ENCODE measurements at regions not wholly inside any gene's neighbourhood (a gene's known extent, or its start where the extent isn't known, plus 50 kb on each side); places are given as distances from the start of the nearest gene placed in this dataset.

- no peak for TF ChIP-seq CHD7 (IDR thresholded peaks at IDR 0.05; ENCODE audit: insufficient replicate concordance, low read length)
- TF ChIP-seq BRCA1 (IDR thresholded peaks at IDR 0.05; ENCODE audit: low read depth, low read length), result no peak
- no peak for TF ChIP-seq CTCF (IDR thresholded peaks at IDR 0.05; ENCODE audit: control extremely low read depth in 1 of 3, insufficient read depth in 1 of 3, low read depth in 1 of 3, low read length in 3 of 3)
Observed at GRCh38 chr3:105103139-105103538, 263.6 kb upstream of the ALCAM start (continued).
